NCI-H1105 treated with DMSO at 0.1 percent for 48 hours (cell line): ENCODE measurements at regions not wholly inside any gene's neighbourhood (a gene's known extent, or its start where the extent isn't known, plus 50 kb on each side); places are given as distances from the start of the nearest gene placed in this dataset.

Source experiments
- DNase-seq: peaks from one replicate; lab custom pipeline; 2025; lab: John Stamatoyannopoulos, UW

DNA sequence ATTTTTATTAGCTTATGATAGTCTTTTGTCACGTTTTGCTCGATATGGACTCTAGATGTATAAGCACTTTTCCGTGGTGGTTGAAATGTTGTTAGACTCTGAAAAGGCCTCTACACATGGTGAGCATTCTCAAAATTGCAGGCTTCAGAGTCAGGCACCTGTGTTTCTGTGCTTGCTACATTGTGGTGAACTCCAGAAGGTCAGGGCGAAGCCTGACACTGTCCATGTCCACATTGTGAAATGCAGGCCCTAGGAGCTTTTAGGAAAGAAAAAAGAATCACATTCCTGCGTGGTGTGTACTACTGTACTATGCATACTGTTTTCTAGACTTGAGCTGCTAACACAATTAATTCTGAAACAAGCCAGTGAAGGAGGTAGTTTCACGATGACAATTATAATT lies 86.3 kb downstream of the HS3ST1 start:
- no peak for DNase-seq

DNA sequence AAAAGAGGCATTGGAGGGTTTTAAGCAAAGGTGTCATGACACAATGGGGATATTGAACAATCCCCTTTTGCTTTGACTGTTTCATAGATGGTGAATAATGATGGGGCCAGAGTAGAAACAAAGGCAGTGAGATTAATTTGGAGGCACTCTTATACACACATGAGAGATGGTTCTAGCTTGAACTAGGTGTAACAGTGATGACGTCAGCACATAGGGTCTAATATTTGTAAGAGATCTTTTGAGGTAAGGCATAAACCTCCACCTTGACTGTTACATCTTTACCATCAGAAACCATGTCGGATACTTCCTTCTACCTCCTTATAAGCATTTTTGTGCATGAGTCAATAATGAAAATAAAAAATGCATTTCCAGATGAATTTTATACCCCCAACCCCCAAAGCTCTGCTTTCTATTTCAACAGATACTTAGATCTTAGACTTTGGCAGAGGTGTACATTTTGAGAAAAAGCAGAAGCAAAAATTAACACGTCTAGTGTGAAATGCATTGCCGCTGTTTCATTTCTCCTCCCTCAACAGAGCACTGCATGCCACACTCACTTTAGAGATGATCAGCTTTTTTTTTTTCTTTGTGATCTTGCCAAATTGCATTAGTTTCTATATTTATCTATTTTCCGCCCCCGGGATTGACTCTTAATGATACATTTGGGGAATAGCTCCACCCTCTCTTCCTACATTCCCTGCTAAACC lies 87.2 kb downstream of the HS3ST1 start:
- DNase-seq = no peak

DNA sequence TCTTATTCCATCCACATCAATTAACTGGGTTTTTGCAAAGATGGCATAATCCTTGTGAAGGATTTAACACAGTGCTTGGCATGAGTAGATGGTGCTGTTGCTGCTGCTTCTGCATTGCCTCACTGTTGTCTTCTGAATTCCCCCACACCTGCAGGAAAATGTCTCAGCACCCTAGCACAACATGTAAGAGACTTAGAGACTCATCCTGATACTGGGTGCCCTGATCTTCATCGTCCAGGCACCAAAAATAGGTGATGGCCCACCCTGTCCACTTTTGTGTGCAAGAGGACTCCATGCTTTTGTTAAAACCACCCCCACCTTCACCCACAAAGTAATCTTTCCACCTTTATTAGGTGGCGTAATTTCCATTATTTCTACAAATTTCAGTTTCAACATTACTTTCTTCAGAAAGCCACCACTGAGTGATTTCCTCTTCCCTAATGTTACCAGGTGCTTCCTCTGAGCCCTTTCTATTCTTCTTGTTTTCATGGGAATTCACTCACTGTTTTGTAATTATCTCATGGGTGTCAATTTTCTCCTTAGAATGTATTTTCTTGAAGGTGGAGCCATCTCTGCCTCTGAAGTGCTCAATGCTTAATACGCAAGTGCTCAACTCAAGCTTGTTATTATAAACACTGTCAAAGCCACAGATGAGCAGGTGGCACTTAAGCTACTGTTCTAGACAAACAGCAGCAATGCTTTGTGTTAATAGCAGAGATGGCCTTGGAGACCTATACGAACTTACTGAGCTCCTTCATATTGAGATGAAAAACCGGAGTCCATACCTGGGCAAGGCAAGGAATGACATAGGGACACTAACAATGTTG lies 89.5 kb downstream of the HS3ST1 start:
- peak; percentile 9 for DNase-seq

DNA sequence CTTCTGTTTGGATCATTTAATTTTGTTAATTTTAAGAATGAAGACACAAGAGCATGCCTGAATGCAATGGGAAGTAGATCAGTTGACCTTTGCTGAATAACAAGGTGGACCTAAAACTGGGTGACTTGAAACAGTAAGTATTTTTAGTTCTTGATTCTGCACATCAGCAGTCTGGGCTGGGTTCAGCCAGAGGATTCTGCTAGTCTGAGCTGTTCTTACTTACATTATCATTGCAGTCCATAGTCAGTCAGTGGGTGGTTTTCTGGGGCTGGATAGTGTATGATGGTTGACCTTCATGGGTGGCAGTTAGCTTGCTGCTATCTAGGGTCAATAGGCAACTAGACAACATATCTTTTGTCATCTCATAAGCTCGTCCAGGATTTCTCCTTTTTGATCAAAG lies 91.4 kb downstream of the HS3ST1 start:
- DNase-seq = no peak

DNA sequence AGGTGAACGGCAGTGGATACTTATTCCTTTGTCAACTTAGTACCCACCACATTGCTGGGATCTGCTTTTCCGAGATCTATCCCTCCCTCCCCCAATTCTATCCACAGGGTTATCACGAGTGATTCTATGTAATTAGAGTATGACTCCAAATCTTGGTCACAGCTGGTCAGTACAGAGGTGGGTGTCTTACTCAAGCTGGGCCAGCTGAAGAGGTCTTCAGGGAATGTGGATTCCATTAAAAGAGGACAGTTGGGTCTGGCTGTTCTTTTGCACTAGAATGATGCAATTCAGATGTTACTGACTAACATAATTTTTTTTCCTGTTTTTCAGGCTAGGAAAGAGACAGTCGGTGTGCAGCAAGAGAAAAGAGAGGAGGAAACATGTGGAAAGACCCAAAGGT lies 92.3 kb downstream of the HS3ST1 start:
- no peak for DNase-seq

DNA sequence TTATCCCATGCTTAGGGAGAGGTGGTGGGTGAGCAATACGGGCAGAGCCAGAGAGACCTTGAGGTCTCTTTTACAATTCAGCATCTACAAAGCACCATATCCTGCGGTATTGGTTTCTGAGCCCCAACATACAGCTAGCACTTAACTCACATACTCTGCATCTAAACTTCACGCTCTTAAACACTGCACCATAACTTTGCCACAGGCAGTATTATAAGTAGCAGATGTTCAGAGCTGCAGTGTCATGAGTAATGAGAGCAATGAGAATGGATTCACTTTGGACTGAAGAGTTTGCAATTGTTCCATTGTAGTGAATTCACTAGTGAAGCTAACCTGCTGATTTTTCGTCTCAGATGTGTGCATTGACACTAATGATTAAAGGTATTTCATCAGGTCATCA lies 93.8 kb downstream of the HS3ST1 start:
- DNase-seq = no peak

DNA sequence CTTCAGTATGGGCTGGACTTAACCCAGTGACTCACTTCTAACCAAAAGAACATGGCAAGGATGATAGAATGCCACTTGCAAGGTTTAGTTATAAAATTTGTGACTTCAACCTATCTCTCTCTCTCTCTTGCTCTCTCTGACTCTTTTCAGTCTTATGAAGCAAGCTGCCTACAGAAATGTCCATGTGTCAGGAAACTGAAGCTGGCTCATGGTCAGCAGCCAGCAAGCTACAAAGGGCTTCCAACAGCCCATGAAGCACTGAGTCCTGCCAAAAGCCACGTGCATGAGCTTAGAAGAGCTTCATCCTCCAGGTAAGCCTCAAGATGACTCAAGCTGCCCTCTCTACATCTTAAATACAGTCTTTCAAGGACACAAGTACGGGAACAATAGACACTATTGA lies 100.3 kb downstream of the HS3ST1 start:
- no peak for DNase-seq

DNA sequence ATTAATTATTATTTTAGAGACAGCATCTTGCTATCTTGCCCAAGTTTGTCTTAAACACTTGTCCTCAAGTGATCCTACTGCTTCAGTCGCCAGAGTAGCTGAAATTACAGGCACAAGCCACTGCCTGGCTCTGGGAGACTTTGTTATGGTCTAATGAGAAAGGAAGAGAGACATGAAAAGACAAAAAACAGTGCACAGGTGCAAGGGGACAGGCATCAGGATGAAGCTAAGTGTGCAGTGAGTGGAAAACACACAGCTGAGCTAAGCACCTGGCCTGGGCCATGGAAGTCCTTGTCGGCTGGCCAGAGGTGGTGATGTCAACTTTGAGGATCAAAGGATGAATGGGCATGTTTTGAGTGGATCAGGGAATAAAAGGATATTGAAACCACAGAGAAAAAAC lies 102.7 kb downstream of the HS3ST1 start:
- peak; percentile 1 for DNase-seq

DNA sequence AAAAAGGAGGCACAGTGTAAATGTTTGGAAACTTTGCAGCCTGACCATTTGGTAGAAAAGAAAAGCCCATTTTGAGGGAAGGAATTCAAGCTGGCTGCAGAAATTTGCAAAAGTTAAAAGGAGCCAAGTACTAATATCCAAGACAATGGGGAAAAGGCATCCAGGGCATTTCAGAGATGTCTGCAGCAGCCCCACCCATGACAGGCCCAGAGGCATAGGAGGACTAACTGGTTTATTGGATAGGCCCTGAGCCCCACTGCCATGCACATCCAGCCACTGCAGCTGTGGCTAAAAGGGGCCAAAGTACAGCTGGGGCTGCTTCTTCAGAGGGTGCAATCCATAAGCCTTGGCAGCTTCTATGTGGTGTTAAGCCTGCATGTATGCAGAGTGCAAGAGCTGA lies 104.9 kb downstream of the HS3ST1 start:
- no peak for DNase-seq

DNA sequence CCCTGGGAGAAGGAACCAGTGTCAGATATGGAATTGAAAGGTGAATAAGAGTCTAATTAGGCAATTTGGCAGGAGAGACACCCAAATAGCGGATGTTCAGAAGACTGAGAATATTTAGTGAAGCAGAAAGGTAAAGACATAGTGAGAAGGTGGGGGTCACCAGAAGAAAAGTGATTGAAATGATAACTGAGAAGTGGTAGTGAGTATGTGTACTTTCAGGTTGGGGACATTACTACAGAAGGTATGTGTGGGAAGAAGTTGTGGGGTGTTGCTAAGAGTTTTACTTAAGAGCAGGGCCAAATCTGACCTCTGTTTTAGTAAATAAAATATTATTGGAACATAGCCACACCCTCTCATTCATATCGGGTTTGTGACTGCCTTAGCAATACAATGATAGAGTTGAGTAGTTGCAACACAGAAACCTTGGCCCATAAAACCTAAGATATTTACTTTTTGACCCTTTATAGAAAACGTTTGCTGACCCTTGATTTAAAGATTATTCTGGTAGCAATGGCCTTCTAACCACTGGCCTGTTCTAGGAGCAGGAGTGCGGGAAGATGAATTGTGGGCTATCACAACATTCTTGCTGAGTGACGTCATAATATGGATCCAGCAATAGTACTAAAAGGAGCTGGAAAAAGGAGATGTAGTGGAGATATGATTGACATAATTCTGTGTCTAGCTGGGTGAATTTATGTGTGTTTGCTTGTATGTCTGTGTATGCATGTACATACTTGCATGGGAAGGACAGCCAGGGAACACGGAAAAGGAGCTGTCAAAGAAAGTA lies 115.3 kb downstream of the HS3ST1 start:
- DNase-seq = no peak

DNA sequence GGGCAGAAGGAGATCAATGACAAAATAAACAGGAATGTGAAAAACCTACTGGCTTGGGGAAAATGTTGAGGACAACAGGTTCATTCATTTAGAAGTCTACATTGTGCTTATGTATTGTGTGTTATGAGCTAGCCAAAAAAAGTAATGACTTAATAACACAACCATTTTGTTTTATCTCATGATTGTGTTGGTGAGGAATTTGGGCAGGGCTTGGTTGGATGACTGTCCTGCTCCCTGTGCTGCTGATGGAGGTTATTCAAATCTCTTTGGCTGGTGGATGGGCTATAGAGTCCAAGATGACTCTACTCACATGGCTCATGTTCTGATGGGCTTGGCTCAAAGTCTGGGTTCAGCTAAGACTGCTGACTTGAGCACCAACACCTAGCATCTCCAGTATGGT lies 116.3 kb downstream of the HS3ST1 start:
- DNase-seq = no peak

DNA sequence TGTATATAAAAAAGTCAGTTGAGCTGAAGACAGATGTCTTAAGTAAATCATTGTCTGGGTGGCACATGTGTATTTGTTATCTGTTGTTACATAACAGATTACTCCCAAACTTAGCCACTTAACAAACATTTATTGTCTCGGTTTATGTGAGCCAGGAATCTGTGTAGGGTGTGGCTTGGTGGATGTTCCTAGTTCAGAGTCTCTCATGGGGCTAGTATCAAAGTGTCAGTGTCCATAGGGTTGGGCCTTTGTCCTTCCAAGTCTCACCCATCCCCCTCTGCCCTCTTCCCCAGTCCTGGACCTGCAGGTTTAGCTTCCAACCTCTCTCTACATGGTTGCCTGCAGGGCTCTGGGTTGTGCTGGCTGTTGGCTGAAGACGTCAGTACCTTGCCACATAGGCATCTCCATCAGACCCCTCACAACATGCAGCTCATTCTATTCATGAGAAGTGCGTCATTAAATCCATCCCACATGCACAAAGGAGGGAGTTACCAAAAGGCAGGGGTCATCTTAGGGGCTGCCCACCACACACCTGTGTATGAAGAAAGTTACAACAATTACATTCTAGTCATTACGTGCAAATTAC lies 127.5 kb downstream of the HS3ST1 start:
- DNase-seq = no peak

DNA sequence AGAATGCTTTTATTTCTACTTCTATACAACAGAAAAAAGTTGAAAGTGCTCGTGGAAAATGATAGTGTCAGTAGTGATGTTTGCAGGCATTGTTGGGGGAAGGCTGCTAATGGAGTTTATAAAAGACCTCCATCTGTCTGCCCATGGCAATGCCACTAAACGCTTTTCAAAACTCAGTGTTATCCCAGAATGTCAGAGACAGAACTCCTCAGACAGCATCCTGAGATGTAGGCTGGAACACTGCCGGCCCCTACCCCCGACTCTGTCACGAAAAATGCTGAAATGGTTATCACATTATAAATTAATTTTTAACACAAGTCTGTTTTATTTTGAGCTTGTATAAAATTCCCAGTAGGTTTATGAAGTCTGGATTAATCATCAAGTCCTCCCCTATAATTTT lies 128.9 kb downstream of the HS3ST1 start:
- DNase-seq = no peak

DNA sequence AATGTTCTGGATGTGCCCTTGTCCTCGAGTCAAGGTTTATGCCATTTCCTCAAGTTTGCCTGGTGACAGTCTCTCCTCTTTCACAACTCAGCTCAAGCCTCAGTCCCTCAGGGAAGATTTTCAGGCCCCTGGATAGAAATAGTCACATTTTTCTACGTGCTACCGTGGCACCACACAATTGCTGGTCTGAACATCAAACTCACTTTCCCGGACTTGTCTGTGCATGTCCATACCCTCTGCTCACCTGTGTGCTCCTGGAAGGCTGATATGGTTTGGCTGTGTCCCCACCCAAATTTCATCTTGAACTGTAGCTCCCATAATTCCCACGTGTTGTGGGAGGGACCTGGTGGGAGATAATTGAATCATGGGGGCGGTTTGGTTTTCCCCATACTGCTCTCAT lies 129.7 kb downstream of the HS3ST1 start:
- DNase-seq = no peak

DNA sequence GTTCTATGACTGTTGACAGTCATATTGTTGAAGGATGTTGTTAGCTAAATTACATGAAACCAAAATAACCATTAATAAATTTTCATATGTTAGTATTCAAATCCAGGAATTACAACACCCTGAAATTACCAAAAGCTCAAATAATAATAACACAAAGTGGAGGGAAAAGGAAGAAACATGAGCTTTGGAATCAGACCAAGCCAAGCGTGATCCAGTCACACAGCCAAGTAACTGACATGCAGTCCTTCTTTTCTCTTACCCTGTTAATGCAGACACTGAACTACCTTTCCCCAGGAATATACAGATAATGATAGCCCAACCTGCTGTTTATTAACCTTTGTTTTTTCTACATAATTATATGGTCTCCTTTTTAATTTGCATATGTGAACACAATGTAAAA lies 130.2 kb downstream of the HS3ST1 start:
- no peak for DNase-seq

DNA sequence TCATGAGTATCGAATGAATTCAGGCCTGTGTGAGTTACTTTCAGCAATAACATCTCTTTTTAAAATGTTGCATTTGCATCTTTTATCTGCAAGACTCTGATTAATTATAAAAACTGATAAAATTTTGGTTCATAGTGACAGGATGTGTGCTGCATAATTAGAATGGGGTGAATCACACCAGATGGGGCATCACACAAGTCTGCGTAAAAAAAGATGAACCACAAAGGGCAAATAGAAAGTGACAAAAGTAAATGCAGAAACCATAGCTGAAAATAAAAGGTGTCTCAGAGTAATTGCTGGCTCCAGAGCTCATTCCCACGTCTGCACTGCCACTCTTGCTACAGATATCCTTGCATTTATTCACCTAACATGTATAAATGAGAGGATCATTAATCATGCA lies 131.1 kb downstream of the HS3ST1 start:
- no peak for DNase-seq

DNA sequence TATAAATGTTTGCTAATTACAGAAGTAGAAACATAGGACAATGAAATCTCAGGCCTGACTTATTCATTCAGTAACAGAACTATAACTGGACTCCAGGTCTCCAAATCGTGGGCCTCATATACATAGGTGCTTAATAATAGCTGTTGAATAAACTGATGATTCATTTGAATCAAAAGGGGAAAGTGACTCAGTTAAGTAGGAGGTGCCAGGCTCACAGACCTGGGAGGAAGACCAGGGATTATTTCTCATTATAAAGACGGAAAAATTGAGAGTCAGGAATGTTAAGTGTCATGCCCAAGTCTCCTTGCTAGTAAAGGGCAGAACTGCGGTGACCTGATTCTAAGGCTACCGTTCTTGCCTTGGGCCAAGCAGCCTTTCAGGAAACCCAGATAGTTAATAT lies 131.5 kb downstream of the HS3ST1 start:
- DNase-seq = no peak

DNA sequence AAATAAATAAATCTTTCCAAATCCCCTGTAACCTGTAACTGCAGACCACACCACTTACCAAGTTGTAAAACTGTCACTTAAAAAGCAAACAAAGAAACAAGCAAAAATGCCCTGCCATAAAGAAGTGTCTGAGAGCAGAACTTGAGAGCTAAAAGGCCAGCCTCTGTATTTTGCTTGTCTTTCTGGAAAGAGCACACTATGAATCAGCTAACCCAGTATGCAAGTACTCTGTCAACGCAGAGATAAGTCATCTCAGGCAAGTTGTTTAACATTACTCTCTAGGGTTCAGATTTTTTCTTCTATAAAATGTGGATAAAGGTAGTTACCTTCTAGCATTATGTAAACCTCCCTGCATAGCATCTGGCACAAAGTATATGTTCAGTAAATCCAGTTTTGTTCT lies 134.8 kb downstream of the HS3ST1 start:
- DNase-seq = no peak

DNA sequence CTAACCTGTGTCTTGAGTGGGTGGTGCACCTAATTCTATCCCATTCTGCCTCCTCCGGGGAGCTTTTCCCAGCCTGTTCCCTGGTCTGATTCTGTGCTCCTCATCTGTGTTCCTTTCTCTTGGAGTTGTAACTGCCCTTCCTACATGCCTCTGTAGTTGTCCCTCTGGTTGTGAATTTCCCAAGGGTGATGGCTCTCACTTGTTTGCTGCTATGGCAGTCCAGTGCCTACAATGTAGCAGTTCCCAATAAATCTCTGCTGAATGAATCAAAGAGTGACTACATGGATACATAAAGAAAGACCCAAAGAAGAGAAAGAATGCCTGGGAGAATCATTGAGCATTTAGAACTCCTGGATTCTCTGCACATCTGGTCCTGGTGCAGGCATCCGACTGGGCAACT lies 141.6 kb downstream of the HS3ST1 start:
- no peak for DNase-seq

DNA sequence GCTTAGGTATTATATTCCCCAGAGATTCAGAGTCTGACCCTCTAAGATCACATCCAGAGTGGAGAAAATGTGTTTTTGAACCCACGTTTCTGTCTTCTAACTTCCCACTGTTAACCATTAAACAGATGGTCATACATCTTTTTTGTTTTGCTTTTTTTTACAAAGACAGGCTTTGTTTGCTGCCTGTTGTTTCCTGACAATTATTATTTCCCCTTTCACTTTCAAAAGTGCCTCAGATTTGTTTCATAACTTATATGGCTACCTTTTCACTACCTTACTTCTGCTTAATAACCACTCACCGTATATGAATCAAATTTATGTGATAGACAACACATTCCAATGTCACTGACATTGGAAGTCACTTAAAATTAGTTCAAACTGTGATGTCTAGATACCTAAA lies 142.2 kb downstream of the HS3ST1 start:
- no peak for DNase-seq

DNA sequence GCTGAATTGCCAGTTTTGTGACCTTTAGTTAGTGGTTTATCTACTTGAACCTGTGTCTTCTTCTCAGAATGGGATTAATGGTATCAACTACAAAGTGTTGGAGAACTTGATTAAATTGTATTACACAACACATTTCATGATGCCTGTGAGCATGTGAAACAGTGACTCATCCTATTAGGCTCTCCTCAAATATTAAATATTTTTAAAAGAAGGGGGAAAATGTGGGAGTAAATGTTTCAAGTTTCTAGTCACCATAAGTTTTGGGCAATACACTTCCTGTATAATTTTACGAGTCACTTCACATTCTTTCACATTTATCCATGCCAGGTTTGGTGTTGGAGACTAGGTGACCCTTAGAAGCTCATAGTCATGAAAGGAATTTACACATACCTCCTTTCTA lies 147.0 kb downstream of the HS3ST1 start:
- DNase-seq = no peak

DNA sequence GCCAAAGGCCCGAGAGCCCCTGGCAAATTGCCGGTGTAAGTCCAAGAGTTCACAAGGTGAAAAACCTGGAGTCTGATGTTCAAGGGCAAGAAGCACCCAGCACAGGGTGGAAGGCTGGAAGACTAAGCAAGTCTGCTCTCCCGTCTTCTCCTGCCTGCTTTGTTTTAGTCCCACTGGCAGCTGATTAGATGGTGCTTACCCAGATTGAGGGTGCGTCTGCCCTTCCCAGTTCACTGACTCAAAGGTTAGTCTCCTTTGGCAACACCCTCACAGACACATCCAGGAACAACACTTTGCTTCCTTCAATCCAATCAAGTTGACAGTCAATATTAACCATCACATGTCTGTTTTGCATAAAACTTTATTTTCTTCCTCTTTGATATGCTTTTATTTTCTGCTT lies 157.4 kb downstream of the HS3ST1 start:
- DNase-seq = no peak

DNA sequence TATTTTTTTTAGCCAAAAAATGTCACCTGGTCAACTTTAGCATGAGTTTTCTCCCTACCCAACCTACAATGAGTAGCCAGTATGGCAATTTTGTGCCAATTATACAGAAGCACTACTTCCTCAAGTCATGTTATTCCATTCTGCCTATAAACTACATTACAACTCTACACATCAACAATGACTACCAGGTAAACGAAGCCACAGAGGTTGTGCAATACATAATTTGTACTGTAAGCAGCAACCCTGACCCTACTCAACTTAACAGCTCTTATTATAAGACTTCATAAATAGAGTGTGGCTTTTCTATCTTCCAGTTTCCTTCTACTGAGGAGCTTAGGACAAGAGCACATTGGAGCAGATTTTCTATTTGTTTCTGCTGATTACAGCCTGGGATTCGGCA lies 160.5 kb downstream of the HS3ST1 start:
- DNase-seq = no peak
